GM18517 (cell line): ENCODE measurements at regions not wholly inside any gene's neighbourhood (a gene's known extent, or its start where the extent isn't known, plus 50 kb on each side); places are given as distances from the start of the nearest gene placed in this dataset.
"Not testable (repeated sequence)": the region's sequence is repeated elsewhere in the genome, so short reads cannot be mapped to it uniquely, and the experiment has no call there.

Experiments used
- ATAC-seq: cut with Tn5 transposase; IDR thresholded peaks from one replicate; pipeline ENCODE4 v1.9.1; 2021; ENCODE audit warnings: mild to moderate bottlenecking, moderate library complexity; ENCODE audit not compliant: unreplicated experiment

GRCh38 chr14:48735607-48736006 lies 850.6 kb downstream of the RPS29 start:
- no peak for ATAC-seq

- no peak for ATAC-seq
Measured at GRCh38 chr14:48731260-48731659, 854.9 kb downstream of the RPS29 start.

- no peak for ATAC-seq
Measured at GRCh38 chr14:48726080-48726642, 860.0 kb downstream of the RPS29 start.

GRCh38 chr14:48725051-48725734 lies 861.0 kb downstream of the RPS29 start:
- ATAC-seq = no peak

GRCh38 chr14:48723841-48724495 lies 862.2 kb downstream of the RPS29 start:
- ATAC-seq = no peak

GRCh38 chr14:48714366-48714765 lies 871.8 kb downstream of the RPS29 start:
- ATAC-seq = no peak

GRCh38 chr14:48710133-48710532 lies 876.0 kb downstream of the RPS29 start:
- no peak for ATAC-seq

- ATAC-seq = no peak
Measured at GRCh38 chr14:48709277-48709785, 876.8 kb downstream of the RPS29 start.

GRCh38 chr14:48704639-48705038 lies 881.5 kb downstream of the RPS29 start:
- ATAC-seq = no peak

- no peak for ATAC-seq
Measured at GRCh38 chr14:48703728-48704467, 882.3 kb downstream of the RPS29 start.

GRCh38 chr14:48697362-48697761 lies 888.8 kb downstream of the RPS29 start:
- not testable (repeated sequence) for ATAC-seq

- ATAC-seq = no peak
Measured at GRCh38 chr14:48693793-48694192, 892.4 kb downstream of the RPS29 start.

GRCh38 chr14:48690349-48690748 lies 895.8 kb downstream of the RPS29 start:
- no peak for ATAC-seq

GRCh38 chr14:48686650-48687049 lies 899.5 kb downstream of the RPS29 start:
- ATAC-seq = no peak

- ATAC-seq = no peak
Measured at GRCh38 chr14:48672506-48672905, 913.7 kb downstream of the RPS29 start.

- no peak for ATAC-seq
Measured at GRCh38 chr14:48670939-48671338, 915.2 kb downstream of the RPS29 start.

- no peak for ATAC-seq
Measured at GRCh38 chr14:48665077-48665784, 920.9 kb downstream of the RPS29 start.

GRCh38 chr14:48643241-48643640 lies 942.9 kb downstream of the RPS29 start:
- ATAC-seq = no peak

- no peak for ATAC-seq
Measured at GRCh38 chr14:48628870-48629269, 953.5 kb upstream of the MDGA2 start.

- ATAC-seq = no peak
Measured at GRCh38 chr14:48622980-48623379, 947.6 kb upstream of the MDGA2 start.

GRCh38 chr14:48618057-48618456 lies 942.7 kb upstream of the MDGA2 start:
- no peak for ATAC-seq
